GM12874 (cell line): ENCODE measurements at regions not wholly inside any gene's neighbourhood (a gene's known extent, or its start where the extent isn't known, plus 50 kb on each side); places are given as distances from the start of the nearest gene placed in this dataset.

Experiments used
- TF ChIP-seq, protein P1 (sequence below): IDR thresholded peaks from 2 replicates; pipeline ENCODE4 v1.5.1; 2011; ENCODE audit warnings: low read depth, mild to moderate bottlenecking, control low read depth, low read length, moderate library complexity; ENCODE audit not compliant: insufficient read depth

DNA sequence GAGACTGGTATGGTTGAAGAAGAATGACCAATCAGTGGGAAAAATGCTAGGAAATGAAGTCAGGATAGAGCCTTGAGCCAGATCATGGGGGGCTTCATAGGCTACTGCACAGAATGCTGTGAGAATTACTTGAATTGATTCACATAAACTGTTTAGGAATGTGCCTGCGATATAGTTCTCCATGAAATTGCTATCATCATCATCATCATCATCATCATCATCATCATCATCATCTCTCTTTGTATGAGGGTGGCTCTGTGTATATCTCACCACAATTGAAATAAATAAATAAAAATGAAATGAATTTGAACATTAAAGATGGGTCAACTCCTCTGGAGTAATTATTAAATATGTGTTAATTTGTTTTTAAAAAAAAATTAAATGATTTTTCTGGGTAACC lies 148.6 kb upstream of the LEF1 start:
- TF ChIP-seq, protein P1, sequence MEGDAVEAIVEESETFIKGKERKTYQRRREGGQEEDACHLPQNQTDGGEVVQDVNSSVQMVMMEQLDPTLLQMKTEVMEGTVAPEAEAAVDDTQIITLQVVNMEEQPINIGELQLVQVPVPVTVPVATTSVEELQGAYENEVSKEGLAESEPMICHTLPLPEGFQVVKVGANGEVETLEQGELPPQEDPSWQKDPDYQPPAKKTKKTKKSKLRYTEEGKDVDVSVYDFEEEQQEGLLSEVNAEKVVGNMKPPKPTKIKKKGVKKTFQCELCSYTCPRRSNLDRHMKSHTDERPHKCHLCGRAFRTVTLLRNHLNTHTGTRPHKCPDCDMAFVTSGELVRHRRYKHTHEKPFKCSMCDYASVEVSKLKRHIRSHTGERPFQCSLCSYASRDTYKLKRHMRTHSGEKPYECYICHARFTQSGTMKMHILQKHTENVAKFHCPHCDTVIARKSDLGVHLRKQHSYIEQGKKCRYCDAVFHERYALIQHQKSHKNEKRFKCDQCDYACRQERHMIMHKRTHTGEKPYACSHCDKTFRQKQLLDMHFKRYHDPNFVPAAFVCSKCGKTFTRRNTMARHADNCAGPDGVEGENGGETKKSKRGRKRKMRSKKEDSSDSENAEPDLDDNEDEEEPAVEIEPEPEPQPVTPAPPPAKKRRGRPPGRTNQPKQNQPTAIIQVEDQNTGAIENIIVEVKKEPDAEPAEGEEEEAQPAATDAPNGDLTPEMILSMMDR = no peak

- TF ChIP-seq, protein P1 = no peak
Measured at GRCh38 chr4:108315694-108316093, 147.0 kb upstream of the LEF1 start.

DNA sequence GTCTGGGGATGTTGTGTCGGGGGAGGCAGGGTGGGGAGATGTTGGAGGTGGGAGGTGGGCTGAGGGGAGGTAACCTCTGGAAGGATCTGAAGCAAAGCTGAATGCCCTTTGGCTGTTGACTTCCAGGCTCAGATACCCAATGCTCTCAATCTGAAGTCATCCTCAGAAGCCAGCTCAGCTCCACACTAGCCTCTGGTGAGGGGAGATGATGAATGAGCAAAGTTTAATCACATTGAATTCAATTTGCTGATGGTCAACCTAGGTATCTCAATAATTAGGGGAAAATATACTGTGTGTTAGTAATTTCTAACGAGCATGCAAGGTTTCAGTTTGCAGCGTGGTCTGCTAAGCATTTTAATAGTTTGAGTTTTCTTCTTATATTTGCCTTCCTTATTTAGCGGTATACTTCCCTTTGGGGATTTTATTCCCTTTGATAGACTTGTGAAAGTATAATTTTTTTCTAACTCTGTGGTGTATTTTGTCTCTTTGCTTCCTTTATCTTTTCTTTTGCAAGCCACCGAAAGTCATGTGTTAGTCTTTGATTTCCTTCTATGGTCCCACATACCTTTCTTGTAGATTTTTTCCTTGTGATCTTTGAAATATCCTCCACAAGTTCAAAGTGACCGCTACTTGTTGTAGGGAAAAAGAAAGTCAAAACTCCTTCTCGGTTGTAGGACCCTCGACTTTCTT lies 146.3 kb upstream of the LEF1 start:
- TF ChIP-seq, protein P1 = no peak

DNA sequence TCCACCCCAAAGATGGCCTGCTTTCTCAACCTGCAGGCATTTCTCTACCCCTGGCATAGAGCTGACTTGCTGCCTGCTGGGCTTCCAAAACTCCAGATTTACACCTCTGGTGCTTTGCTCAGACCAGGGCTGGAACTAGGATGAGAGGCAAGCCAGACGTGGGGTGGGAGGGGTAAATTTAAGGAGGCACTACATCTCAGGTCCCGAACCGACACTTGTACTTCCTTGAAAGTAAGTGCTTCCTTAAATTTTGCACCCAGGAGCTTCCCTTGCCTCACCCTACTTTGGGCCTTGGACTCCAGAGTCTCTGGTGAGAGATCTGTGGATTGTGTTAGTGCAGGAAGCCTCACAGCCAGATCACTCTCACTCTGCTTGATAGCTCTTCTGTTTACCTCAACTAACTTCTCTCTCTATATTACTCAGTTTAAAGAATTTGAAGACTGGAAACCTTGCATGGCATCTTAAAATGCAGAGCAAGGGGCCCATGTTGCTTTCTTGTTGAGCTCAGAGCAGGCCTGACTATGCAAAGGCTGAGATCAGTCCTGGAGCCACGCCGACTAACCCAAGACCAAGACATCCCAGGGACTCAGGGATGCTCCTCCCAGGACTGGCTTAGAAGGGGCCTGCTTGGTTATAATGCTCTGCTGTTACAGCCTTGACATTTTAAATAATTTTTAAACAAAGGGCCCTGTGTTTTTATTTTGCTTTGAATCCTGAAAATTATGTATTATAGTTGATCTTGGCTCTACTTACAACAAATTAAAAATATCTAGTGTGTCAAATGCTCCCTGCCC lies 145.0 kb upstream of the LEF1 start:
- TF ChIP-seq, protein P1 = no peak

DNA sequence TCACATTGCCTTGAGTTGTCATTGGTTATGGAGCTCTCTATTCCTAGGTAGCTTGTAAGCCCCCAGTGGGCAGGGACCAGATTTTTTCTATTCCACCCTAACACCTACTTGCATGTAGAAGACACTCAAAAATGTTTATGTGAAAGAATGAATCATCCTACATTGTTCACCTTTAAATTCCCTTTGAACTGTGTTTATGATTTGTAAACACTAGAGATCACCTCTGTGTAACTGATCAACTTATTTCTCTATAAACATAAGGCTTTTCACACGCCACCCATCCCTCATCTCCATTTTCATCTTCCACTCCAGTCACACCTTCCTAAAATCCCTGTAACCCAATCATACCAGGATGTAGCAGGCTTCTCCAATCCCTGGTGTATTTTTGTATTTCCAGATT lies 142.6 kb upstream of the LEF1 start:
- TF ChIP-seq, protein P1 = no peak

DNA sequence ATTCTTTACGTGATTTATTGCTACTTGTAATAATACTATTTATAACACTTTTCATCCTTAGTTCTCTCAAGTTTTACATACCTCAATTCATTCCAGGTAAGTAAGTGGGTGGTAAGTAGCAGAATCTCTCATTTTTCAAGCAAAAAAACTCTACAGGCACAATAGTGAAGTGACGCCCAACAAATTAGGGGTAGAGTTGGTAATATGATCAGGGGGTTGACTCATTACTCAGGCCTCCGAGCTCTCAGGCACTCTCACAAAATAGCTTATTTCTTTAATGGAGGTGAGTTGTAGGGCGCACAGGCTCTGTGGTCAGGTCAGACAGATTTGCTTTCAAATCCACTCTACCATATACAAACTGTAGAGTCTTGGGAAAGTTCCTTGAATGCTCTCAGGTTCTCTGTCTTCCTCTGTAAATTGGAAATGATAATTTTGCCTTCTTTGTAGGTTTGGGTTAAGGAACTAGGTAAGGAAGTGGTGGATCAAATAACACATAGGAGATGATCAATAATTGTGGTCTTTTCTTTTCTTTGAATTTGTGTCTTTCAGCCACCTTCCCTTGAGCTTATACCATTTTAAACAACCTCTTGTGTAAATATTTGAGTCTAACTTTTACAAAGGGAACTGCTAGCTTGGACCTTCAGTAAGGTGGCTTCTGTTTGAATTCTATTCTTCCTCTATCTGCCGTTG lies 134.9 kb upstream of the LEF1 start:
- TF ChIP-seq, protein P1 = no peak

GRCh38 chr4:108301545-108302251 lies 133.0 kb upstream of the LEF1 start:
- TF ChIP-seq, protein P1 = no peak
